GM21423 (cell line): ENCODE measurements at regions not wholly inside any gene's neighbourhood (a gene's known extent, or its start where the extent isn't known, plus 50 kb on each side); places are given as distances from the start of the nearest gene placed in this dataset.

Experiments
- ATAC-seq: cut with Tn5 transposase; IDR thresholded peaks from one replicate; pipeline ENCODE4 v1.9.1; 2021; ENCODE audit warnings: mild to moderate bottlenecking, moderate library complexity; ENCODE audit not compliant: unreplicated experiment

DNA sequence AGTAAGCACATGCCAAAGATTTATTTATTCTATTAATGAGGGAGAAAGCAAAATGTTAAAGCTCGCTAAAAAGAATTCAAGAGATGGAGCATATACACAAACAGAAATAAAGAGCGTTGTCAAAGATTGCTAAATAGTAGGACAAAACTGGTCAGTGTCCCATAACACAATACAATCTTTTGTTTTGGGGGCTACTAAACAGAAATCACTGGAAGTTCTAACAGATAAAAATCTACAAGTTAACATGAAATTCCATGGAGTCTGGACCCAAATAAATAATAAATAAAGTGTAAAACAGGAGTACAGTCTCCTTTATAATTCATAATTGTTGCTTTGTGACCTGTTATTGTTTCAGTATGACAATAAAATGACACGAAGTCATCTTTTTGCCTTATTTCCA is 115.2 kb upstream of the CNTNAP4 start:
- ATAC-seq: no peak

DNA sequence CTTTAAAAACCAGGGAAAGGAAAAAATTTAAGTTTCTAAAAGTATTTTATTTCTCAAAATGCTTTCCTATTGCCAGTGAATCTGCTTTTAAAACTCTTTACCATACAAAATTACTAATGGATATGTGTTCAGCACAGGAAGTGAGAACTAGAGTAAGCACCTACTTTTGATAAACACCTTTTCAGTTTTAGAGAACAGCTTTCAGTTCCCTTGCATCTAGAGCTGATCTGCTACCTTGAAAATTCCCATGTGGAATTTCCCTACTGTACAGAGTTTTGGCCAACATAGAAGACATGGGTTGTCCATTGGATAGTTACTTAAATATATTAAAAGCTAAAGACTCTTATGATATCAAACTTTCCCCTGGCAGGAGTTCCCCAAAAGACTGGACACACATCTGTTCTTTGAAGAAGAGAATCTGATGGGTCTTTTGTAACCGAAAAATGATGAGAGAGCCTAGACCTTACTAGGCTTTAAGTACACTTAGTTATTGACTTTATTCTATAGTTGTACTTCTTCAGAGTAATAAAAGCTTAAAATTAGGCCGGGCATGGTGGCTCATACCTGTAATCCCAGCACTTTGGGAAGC is 112.1 kb upstream of the CNTNAP4 start:
- ATAC-seq: no peak

DNA sequence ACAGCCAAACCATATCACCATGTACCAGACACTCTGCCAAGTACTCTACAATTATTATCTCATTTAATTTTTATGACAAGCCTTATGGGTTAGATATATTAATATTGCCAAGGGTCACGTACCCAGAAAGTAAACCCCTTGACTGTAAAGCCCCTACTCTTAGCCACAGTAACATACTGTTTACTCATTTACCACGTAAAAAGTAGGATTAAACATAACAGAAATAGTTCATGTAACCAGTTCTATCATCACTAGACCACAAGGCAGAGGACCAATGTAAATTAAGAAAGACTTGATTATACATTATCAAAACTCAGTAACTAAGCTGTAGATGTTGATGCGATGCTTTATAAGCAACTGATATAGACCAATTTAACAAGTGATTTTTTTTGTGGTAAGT is 101.5 kb upstream of the CNTNAP4 start:
- ATAC-seq: peak; percentile 20

DNA sequence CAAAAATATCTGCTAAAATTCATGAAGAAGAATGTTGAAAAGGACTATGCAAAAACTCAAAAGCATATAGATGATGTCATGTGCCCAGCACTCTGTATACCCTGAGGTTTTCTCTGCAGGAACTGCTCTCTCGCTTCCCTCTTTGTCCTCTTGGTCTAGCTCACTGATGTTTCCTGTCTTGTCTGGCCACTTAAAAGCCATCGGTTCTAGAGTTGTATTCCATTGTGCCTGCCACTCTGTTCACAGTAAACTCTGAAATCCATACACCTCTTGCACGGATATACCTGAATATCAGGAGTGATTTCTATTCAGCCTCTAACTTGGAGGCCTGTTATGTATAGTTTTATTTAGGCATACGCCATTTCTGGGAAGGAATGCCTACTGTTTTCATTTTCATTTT is 101.0 kb upstream of the CNTNAP4 start:
- ATAC-seq: peak; percentile 95

DNA sequence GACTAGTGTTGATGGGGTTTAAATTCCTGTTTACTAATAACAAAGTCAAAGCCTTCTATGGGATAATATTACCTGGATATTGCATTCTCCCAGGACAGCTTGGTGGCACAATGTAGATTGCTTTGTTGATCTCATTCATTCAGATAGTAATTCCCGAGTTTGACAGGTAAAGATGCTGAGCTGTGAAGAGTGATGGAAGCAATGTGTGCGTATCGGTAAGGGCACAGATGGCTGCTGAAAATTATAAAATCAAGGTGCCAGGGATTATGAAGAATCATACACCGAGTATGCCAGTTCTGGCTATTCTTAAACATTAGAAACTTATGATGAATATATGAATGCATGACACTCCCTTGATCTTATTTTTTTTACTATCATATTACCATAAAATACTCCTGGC is 100.6 kb upstream of the CNTNAP4 start:
- ATAC-seq: no peak

DNA sequence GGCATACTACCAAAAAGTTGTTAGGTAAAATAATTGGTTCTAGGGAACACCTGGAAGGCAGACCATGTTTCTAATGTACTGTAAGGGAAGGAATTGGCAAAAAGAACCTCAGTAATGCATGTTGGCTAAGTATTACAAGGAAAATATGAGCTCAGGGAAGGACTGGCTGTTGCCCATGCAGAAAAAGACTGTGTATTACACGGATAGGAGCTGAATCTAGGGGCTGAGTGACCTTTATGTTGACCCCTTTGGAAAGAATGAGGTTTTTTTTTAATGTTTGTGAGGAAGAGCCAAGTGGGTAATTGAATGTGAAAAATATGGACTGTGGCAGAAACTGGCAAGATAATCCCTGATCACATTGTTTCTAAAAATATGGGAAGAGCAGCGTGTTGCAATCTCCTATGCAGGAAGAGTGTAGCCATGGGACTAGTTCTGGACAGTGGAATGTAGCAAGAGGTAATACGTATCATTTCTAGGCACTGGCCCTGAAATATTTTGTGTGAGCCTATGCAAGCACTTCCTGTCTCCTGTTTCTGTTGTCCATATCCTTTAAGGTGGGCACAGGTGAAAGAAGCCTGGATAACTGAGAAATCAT is 95.1 kb upstream of the CNTNAP4 start:
- no peak for ATAC-seq

DNA sequence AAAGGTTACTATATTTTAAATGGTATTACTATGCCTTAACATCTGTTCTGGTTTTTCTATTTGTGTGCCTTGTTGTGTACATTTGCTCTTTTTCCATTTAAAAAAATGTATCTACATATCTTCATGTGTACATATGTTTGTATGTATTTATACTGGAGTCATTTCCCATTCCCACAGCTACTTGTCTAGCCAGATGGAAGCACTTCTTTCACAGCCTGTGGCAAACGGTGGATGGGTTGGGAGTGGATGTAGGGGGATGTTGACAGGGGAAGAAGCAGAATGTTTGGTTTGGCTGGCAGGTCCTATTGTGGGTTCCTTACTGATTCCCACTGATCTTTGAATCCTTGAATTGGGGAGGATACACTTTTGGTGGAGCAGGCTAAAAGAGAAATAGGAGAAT is 93.6 kb upstream of the CNTNAP4 start:
- ATAC-seq: no peak

DNA sequence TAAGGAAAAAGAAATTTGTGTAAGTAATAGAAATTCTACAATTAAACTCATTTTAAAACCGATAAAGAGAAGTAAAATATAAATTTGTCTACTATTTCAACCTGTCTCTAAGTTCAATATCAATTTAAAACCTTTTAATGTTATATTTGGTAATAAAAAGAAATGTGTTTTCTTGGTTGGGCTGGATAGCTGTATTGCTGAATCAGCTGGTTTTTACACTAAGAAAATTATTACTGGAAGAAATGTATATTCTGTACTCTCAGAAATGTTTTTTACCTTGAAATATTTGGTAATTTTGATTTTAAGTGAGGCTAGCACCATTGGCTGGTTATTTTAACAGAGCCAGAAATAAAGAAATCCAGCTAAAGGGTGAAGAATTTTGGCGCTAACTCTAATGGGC is 87.1 kb upstream of the CNTNAP4 start:
- no peak for ATAC-seq

DNA sequence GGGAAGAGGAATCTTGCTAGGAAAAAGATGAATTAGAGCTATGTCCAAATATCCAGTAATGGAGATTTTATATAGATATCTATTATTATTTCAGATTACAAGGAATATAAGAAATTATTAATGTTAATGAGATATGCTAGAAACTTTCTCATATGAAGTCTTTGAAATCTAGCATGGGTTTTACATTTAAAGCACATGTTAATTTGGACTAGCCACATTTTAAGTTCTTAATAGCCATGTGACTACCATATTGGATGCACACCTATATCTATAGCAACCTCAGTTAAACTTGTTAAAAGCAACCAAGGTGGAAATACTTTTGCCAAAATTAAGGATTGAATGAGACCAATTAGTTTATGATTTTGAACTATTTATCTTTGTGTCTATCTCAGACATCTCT is 86.7 kb upstream of the CNTNAP4 start:
- no peak for ATAC-seq

DNA sequence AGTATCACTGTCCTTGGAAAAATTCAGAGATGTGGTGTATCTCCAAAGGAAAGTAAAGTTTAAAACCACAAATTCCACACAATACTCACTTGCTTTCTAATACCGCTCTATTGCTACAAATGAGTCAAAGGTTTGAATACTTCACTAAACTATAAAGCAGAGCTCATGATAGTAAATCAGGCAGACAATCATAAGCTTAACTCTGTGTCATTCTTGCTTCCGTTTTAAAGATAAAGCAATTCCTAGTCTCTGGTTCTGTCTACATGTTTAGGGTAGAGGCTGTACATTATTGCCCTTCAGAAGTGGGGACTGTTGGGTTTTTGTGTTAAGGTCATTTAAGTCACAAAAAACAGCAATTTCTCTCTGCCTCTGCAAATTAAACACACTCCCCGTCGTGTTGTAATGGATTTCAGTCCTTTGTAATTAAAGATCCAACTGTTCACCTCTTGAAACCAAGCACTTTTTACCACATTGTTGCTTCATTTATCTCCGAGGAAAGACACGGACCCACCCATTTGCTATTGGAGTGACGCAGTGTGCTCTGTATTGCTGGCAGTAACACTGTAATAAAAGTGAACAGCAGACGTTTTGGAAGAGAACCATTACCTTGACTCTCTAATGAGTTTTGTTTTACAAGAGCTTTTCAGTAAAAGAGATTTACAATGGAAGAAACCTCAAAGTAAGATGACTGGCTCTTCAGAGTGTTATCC is 83.1 kb upstream of the CNTNAP4 start:
- no peak for ATAC-seq

DNA sequence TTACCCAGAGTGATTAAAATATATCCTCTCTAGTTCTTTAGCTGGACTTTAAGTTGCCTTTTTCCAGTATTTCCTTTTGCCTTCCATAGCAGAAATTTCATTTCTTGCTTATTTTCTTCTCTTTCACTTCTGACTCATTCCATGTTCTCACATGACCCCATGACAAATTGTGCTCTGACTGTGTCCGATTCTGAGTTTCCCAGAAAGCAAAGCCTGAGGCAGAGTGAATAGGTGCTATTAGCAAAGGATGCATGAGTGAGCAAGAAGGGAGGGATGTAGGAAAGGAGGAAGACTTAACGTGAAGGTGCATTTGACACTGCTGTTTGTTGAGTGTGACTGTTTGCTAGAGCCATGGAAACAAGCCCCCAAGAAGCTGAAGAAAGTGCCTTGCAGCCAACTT is 82.6 kb upstream of the CNTNAP4 start:
- ATAC-seq: no peak

DNA sequence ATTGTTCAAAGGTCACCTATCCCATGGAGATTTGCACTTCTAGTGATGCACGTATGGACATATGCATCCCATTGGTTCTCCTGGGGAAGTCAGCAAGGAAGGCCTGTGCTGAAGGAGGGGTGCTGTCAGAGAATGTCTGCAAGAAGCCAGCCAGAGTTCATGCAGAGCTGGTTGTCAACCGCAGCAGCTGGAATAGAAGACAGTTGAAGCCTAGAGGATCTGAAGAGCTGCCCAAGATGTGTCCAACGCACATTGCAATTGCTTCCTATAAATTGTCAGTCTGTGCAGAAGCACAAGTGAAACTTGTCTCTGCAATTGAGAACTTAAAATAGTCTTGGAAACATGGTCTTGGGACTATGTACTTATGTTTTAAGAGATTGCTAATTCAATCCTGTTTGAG is 82.1 kb upstream of the CNTNAP4 start:
- no peak for ATAC-seq

DNA sequence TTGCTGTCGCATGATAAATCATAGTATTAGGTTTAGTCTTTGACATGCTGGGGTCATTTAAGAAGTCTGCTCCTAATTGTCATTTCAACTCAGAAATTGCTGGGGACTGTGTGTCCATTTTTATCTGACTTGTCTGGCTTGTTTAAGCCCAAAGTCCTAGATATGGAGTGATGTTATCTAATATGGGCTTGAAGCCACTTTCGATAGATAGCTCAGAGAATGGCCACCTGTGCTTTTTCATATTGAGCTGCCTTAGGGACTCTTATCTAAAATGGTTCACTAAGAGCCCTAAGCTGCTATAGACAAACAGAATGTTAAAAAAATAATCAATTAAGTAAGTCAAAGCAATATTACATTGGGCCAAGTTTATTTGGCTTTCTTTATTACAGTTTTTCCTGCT is 81.6 kb upstream of the CNTNAP4 start:
- ATAC-seq: no peak

DNA sequence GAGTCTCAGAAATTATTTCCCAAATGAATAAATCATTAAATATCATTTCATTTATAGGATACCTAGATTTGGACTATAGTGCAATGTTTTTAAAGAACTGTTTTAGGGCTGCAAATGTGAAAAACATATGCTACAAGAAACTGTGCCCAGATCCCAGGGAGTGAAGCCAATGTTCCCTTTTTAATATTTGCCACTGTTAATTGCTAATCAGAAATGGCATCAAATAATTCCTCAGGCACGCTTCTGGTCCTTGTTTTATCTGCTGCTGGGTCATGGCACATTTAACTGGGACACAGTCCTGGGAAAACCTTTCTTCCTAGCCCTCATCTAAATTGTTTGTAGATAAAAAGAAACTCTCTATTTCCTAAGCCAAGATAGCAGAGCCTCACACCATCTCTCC is 79.3 kb upstream of the CNTNAP4 start:
- ATAC-seq: no peak

DNA sequence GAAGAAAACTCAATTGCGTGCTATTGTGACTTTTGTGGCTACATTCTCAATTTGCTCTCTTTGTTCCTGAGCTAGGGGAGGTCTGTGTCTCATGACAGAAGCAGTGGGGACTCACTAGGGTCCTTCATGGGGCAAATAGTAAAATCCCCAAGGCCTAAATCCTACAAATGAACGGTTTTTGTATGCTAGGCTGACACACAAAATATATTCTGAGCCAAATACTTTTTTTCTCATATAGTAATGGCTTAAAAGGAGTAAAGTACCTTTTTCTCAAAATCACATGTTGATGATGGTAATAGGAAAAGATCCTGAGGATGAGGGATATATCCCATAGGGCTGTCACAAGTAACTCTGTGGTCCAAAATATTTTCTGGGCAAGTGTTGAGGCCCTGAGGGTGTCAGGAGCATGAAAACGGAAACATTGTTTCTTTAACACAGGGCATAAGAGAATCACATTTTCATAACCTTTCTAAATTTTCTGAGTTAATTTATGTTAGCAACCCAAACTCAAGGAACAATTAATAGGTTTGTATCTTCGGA is 77.5 kb upstream of the CNTNAP4 start:
- ATAC-seq: no peak

DNA sequence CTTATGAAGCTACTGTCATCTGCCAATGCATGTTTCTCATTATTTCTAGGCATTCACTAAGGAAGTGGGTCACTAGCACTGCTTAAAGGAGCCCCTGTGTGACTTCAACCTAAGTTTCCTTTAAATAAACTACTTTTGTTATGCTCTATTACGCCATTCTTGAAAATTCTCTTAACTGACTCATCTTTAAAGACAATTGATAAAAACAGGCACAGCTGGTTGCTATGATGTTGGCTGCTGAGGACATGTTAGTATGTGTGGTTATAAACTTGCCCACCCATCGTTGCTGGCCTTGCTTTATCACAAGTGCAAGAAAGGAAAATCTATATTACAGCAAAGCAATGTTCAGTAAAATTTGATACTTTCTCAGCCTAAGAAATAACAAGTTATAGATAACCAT is 75.8 kb upstream of the CNTNAP4 start:
- ATAC-seq: no peak

DNA sequence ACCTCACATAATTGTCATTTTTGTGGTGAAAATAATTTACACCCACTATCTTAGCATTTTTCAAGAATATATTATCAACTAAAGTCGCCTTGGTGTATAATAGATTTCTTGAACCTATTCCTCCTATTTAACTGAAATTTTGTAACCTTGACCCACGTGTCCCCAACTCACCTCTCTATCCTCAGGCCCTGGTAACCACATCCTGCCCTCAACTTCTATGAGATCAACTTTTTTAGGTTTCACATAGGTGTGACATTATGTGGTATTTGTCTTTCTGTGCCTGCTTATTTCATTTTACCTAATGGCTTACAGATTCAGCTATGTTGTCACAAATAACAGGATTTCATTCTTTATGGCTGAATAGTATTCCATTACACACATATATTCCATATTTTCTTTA is 73.0 kb upstream of the CNTNAP4 start:
- ATAC-seq: no peak

DNA sequence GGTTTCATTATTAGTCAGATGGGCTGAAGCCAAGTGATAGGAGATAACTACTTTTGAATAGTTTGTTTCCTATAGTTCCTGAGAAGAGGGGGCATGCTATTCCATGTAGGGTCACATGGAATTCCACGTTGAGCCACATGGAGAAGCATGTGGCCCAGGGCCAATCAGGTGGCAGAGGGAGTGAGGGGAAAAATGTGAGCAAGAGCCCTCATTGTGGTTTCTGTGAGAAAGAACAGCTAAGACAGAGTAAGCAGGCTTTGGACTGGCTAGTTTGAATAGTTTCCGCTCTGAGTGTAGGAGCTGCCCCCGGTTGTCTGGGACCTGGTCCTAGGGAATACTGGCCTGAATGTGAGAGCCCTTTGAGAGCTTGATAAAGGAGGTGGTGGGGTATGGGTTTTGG is 69.9 kb upstream of the CNTNAP4 start:
- no peak for ATAC-seq

DNA sequence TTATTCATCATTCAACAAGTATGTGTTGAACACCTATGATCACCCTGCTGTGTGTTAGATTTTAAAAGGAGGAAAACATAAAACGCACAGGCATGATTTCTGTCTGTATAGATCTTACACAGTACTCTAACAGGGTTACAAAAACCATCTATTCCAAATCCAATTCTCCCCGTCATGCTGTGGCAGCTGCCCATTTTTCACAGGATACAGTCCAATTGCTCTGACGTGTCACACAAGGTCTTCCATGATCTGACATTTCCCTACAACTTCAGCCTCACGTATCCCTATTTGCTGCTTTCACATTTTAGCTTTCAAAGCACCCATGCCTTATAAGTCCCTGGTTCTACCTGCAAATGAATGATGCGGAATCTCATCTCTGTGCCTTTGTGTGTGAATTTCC is 67.0 kb upstream of the CNTNAP4 start:
- no peak for ATAC-seq

DNA sequence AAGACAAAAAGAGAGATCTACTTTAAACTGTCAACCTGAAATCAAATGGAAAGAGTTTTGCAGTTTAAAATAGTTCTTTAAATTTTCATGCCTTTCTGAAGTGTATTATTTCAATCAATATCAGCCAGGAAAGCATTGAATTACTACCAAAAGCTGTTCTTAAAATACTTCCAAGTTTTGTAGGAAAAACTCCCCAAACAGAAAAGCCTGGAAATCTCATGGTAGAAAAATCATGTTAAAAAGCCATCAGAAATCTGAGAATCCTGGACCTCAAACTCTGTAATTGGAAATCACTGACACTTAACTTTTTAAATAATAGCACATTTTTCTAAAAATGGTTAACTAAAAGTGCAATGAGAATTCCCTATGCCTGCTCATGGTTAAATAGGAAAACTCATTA is 63.3 kb upstream of the CNTNAP4 start:
- ATAC-seq: no peak

DNA sequence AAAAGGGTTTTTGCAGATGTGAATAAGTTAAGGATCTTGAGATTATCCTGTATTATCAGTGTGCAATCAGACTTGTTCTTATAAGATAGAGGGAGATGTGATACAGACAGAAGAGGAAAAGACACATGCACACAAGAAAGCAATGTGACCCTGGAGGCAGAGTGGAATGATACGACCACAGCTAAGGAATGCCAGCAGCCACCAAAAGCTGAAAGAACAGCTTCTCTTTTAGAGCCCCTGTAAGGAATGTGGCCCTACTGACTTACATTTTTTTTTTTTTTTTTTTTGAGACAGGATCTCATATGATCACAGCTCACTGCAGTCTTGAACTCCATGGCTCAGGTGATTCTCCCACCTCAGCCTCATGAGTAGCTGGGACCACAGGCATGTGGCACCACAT is 62.3 kb upstream of the CNTNAP4 start:
- no peak for ATAC-seq

DNA sequence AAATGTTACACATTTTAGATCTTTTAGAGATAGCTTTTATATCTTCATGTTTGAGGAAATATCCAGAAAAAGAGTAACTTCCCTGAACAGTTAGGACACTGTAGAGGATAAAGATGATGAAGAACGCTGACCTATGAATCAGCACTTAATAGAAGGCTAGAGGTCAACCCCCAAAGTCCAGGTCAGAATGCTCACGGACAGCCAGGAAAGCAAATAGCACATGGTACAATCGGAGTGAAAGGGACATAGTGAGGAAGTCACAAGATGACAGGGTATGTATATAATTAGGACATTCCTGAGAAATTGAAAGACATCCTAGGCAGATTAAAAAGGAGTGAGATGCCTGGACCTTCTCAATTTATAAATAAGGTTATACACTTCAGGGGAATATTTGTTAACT is 55.1 kb upstream of the CNTNAP4 start:
- no peak for ATAC-seq
